Activated naive CD8-positive, alpha-beta T cell treated with anti-CD3 and anti-CD28 coated beads, Interleukin-2, amount 10 ng/mL, durations not matched to agents 7 days and 5 days (primary cell): ENCODE measurements at regions not wholly inside any gene's neighbourhood (a gene's known extent, or its start where the extent isn't known, plus 50 kb on each side); places are given as distances from the start of the nearest gene placed in this dataset.

Experiments
- ATAC-seq: fragments of 150-1000 bp; cut with Tn5 transposase; one replicate; pipeline ENCODE4 v1.10.0; 2021; ENCODE audit warnings: low read depth, moderate library complexity
- POLR2A ChIA-PET: fragments of 350-600 bp; sonication (Branson Sonifier 250); formaldehyde crosslinking; loops from one replicate; lab custom pipeline; 2021; ENCODE audit warnings: antibody characterized with exemption; lab: Charles Lee
- DNase-seq: peaks from one replicate; pipeline ENCODE4 v3.0.0; 2021
- H3K27ac Mint-ChIP-seq: one replicate; pipeline ENCODE4 v1.8.0; 2022; ENCODE audit warnings: mild to moderate bottlenecking, mixed read lengths
- H3K27me3 Mint-ChIP-seq: one replicate; pipeline ENCODE4 v1.8.0; 2022; ENCODE audit warnings: mild to moderate bottlenecking, moderate library complexity, mixed read lengths
- H3K36me3 Mint-ChIP-seq: one replicate; pipeline ENCODE4 v1.8.0; 2021; ENCODE audit warnings: mild to moderate bottlenecking, mixed read lengths
- H3K4me1 Mint-ChIP-seq: one replicate; pipeline ENCODE4 v1.8.0; 2021; ENCODE audit warnings: mixed read lengths
- H3K4me3 Mint-ChIP-seq: one replicate; pipeline ENCODE4 v1.8.0; 2022; ENCODE audit warnings: mild to moderate bottlenecking, moderate library complexity, mixed read lengths
- H3K9me3 Mint-ChIP-seq: one replicate; pipeline ENCODE4 v1.8.0; 2021; ENCODE audit warnings: mixed read lengths

DNA sequence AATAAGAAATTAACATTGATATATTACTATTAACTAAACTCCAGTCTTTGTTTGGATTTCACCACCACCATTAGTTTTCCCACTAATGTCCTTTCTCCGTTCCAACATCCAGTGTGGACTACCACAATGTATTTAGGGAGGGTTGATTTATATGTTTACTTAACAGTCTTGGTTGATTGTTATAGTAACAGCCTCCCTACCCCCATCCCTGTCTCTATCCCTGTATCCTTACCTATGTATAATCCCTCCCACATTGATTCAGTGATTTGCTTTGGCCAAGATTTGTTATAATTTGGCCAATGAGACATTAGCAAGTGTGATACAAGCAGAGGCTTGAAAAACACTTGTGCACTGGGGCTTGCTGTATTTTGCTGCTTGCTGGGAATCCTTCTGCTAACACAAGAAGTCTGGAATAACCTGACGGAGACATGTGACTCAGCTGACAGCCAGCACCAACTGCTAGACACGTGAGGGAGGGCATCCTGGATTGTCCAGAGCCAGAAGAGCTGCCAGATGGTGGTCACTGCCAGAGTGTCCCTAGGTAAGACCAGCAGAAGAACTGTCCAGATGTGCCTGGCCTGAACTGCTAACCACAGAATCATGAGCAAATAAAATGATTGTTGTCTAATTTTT lies 51.2 kb upstream of the TCF7 start:
- no peaks in the 10 kb centered on the region for H3K27me3 Mint-ChIP-seq
- ATAC-seq, result no peak
- no peaks in the 10 kb centered on the region for H3K36me3 Mint-ChIP-seq
- H3K27ac Mint-ChIP-seq, result no peak overlapping the region
- H3K4me3 Mint-ChIP-seq, result no peak overlapping the region
- POLR2A ChIA-PET, result interaction anchor here (0.6 kb wide), 1 partner anchor 17 kb away, joined by 3 read pairs; no protein-coding TSS in a partner anchor
- DNase-seq, result no peak
- H3K9me3 Mint-ChIP-seq, result no peaks in the 10 kb centered on the region
- peaks cover 4% of the 10 kb centered on the region for H3K4me1 Mint-ChIP-seq

- no peak overlapping the region for H3K27ac Mint-ChIP-seq
- no peak overlapping the region for H3K4me3 Mint-ChIP-seq
- H3K9me3 Mint-ChIP-seq, result no peaks in the 10 kb centered on the region
- no peak for ATAC-seq
- no peak for DNase-seq
- H3K27me3 Mint-ChIP-seq, result no peaks in the 10 kb centered on the region
- POLR2A ChIA-PET, result no interaction called here
- peaks cover 5% of the 10 kb centered on the region for H3K4me1 Mint-ChIP-seq
- no peaks in the 10 kb centered on the region for H3K36me3 Mint-ChIP-seq
Observed at GRCh38 chr5:134059758-134060495, 54.6 kb upstream of the TCF7 start.

GRCh38 chr5:134055015-134055414 lies 50.2 kb upstream of the VDAC1 start:
- Mint-ChIP-seq H3K9me3 (no peaks in the 10 kb centered on the region), H3K27ac (peak overlapping the region; percentile 69), H3K27me3 (no peaks in the 10 kb centered on the region), H3K36me3 (no peaks in the 10 kb centered on the region), H3K4me3 (no peak overlapping the region), H3K4me1 (peaks cover 25% of the 10 kb centered on the region)
- POLR2A ChIA-PET, result interaction anchor here (1.0 to 2.0 kb wide), 3 partner anchors 50 to 85 kb away, joined by 3 to 10 read pairs (median 4); partner anchors contain the start of genes TCF7 and VDAC1
- DNase-seq (no peak), ATAC-seq (no peak)
